Hepatocyte (in vitro differentiated cells): ENCODE measurements at regions not wholly inside any gene's neighbourhood (a gene's known extent, or its start where the extent isn't known, plus 50 kb on each side); places are given as distances from the start of the nearest gene placed in this dataset.

Experiments
- CTCF ChIP-seq: fragments of 200-600 bp; sonication (generic); IDR thresholded peaks from 2 replicates; pipeline ENCODE4 v1.5.1; 2016; ENCODE audit warnings: antibody characterized with exemption, mild to moderate bottlenecking; ENCODE audit not compliant: poor library complexity
- EZH2 ChIP-seq: fragments of 200-600 bp; sonication (generic); IDR thresholded peaks from 2 replicates; pipeline ENCODE4 v1.6.1; 2016; ENCODE audit warnings: antibody characterized with exemption, mild to moderate bottlenecking, borderline replicate concordance
- EZH2phosphoT487 ChIP-seq: fragments of 200-600 bp; sonication (generic); IDR thresholded peaks from one replicate; pipeline ENCODE4 v1.6.1; 2018; ENCODE audit warnings: antibody characterized with exemption, mild to moderate bottlenecking, low read depth, moderate library complexity; ENCODE audit not compliant: unreplicated experiment, severe bottlenecking

GRCh38 chr17:16877099-16877498 is 94.8 kb downstream of the TNFRSF13B start:
- TF ChIP-seq CTCF: no peak
- no peak for TF ChIP-seq EZH2phosphoT487
- no peak for TF ChIP-seq EZH2
